ENCODE measurements at regions not wholly inside any gene's neighbourhood (a gene's known extent, or its start where the extent isn't known, plus 50 kb on each side); places are given as distances from the start of the nearest gene placed in this dataset.

GRCh38 chr7:145644426-145645134, 472.0 kb upstream of the CNTNAP2 start:
- DNase-seq, result no peak

- DNase-seq, result no peak
These were observed 472.6 kb upstream of the CNTNAP2 start for GRCh38 chr7:145643981-145644380.

- no peak for DNase-seq
These were observed 483.1 kb upstream of the CNTNAP2 start for GRCh38 chr7:145633513-145633912.

- no peak for DNase-seq
These were observed 492.0 kb upstream of the CNTNAP2 start for GRCh38 chr7:145624618-145625017.

- no peak for DNase-seq
These were observed 510.6 kb upstream of the CNTNAP2 start for GRCh38 chr7:145605963-145606362.

GRCh38 chr7:145599376-145599775, 517.2 kb upstream of the CNTNAP2 start:
- DNase-seq, result no peak

- DNase-seq, result no peak
These were observed 532.2 kb upstream of the CNTNAP2 start for GRCh38 chr7:145584401-145584800.

GRCh38 chr7:145582742-145583303, 533.8 kb upstream of the CNTNAP2 start:
- no peak for DNase-seq

- DNase-seq, result no peak
These were observed 558.8 kb upstream of the CNTNAP2 start for GRCh38 chr7:145557805-145558204.

- DNase-seq, result no peak
These were observed 573.4 kb upstream of the CNTNAP2 start for GRCh38 chr7:145543242-145543641.

- DNase-seq, result no peak
These were observed 576.7 kb upstream of the CNTNAP2 start for GRCh38 chr7:145539910-145540309.

GRCh38 chr7:145534301-145534700, 582.3 kb upstream of the CNTNAP2 start:
- no peak for DNase-seq

- no peak for DNase-seq
These were observed 596.3 kb upstream of the CNTNAP2 start for GRCh38 chr7:145520284-145520683.

GRCh38 chr7:145511004-145511403, 605.6 kb upstream of the CNTNAP2 start:
- DNase-seq, result no peak

GRCh38 chr7:145497911-145498525, 618.6 kb upstream of the CNTNAP2 start:
- no peak for DNase-seq

- DNase-seq, result no peak
These were observed 626.2 kb upstream of the CNTNAP2 start for GRCh38 chr7:145490356-145490755.

- no peak for DNase-seq
These were observed 627.0 kb upstream of the CNTNAP2 start for GRCh38 chr7:145489609-145490008.

- no peak for DNase-seq
These were observed 627.8 kb upstream of the CNTNAP2 start for GRCh38 chr7:145488816-145489215.

GRCh38 chr7:145481985-145482384, 634.6 kb upstream of the CNTNAP2 start:
- DNase-seq, result no peak

GRCh38 chr7:145478541-145478940, 638.1 kb upstream of the CNTNAP2 start:
- no peak for DNase-seq

- no peak for DNase-seq
These were observed 638.3 kb upstream of the TPK1 start for GRCh38 chr7:145474009-145474686.

GRCh38 chr7:145471883-145472282, 636.0 kb upstream of the TPK1 start:
- no peak for DNase-seq

GRCh38 chr7:145464287-145464686, 628.4 kb upstream of the TPK1 start:
- no peak for DNase-seq

GRCh38 chr7:145462463-145462862, 626.6 kb upstream of the TPK1 start:
- DNase-seq, result no peak

Data from hematopoietic multipotent progenitor cell treated with erythropoietin and hydrocortisone succinate and interleukin-3 and kit ligand, for 8 days (in vitro differentiated cells).